ENCODE measurements at regions not wholly inside any gene's neighbourhood (a gene's known extent, or its start where the extent isn't known, plus 50 kb on each side); places are given as distances from the start of the nearest gene placed in this dataset.

GRCh38 chr5:159833088-159833487, 83.2 kb upstream of the ADRA1B start:
- no peak for DNase-seq

- DNase-seq: no peak
Measured at GRCh38 chr5:159833846-159834245, 82.4 kb upstream of the ADRA1B start.

GRCh38 chr5:159835548-159835947, 80.7 kb upstream of the ADRA1B start:
- DNase-seq: no peak

GRCh38 chr5:159836691-159837090, 79.6 kb upstream of the ADRA1B start:
- DNase-seq: no peak

- no peak for DNase-seq
Measured at GRCh38 chr5:159837860-159838259, 78.4 kb upstream of the ADRA1B start.

- DNase-seq: no peak
Measured at GRCh38 chr5:159838551-159839222, 77.6 kb upstream of the ADRA1B start.

GRCh38 chr5:159844267-159845121, 71.8 kb upstream of the ADRA1B start:
- no peak for DNase-seq

- DNase-seq: no peak
Measured at GRCh38 chr5:159849437-159850083, 66.7 kb upstream of the ADRA1B start.

- no peak for DNase-seq
Measured at GRCh38 chr5:159850160-159850559, 66.1 kb upstream of the ADRA1B start.

GRCh38 chr5:159851053-159851452, 65.2 kb upstream of the ADRA1B start:
- no peak for DNase-seq

GRCh38 chr5:159854916-159855315, 61.4 kb upstream of the ADRA1B start:
- DNase-seq: no peak

GRCh38 chr5:159855476-159856191, 60.6 kb upstream of the ADRA1B start:
- DNase-seq: no peak

- no peak for DNase-seq
Measured at GRCh38 chr5:159858871-159859270, 57.4 kb upstream of the ADRA1B start.

GRCh38 chr5:159861086-159861485, 55.2 kb upstream of the ADRA1B start:
- DNase-seq: no peak

GRCh38 chr5:159864885-159865691, 51.2 kb upstream of the ADRA1B start:
- no peak for DNase-seq

- no peak for DNase-seq
Measured at GRCh38 chr5:159866093-159866492, 50.2 kb upstream of the ADRA1B start.

Measured in activated CD4-positive, CD25-positive, alpha-beta regulatory T cell (primary cell).